OCI-LY7 (cell line): ENCODE measurements at regions not wholly inside any gene's neighbourhood (a gene's known extent, or its start where the extent isn't known, plus 50 kb on each side); places are given as distances from the start of the nearest gene placed in this dataset.
"Not testable (repeated sequence)": the region's sequence is repeated elsewhere in the genome, so short reads cannot be mapped to it uniquely, and the experiment has no call there.

Experiments used
- BruUV-seq: library from RNA; stranded (reverse); fragments of 400-500 nt; replicated peaks from 2 replicates; lab custom pipeline; 2021; lab: Mats Ljungman, UMichigan
- CTCF ChIA-PET: fragments of 300-600 bp; sonication (Branson Sonifier 250); formaldehyde crosslinking; loops from one replicate; lab custom pipeline; 2022; ENCODE audit warnings: antibody characterized with exemption; ENCODE audit not compliant: unreplicated experiment; lab: Charles Lee
- POLR2A ChIA-PET: fragments of 300-600 bp; sonication (Branson Sonifier 250); formaldehyde crosslinking; loops from one replicate; lab custom pipeline; 2022; ENCODE audit warnings: antibody characterized with exemption; lab: Charles Lee
- DNase-seq: peaks from one replicate; pipeline ENCODE4 v3.0.0-alpha.2; 2015; ENCODE audit warnings: low spot score
- H2AFZ ChIP-seq: fragments of 200-600 bp; sonication (generic), shearing (Covaris generic); 2 replicates; pipeline ENCODE4 v1.6.1; 2014; ENCODE audit warnings: mild to moderate bottlenecking, antibody characterized with exemption, low read length, moderate library complexity
- H3K27ac ChIP-seq: fragments of 200-600 bp; sonication (generic); 2 replicates; pipeline ENCODE4 v1.5.1; 2014; ENCODE audit warnings: mixed run types, low read depth, mild to moderate bottlenecking, moderate library complexity, low read length, inconsistent platforms; ENCODE audit not compliant: poor library complexity, severe bottlenecking
- H3K36me3 ChIP-seq: fragments of 200-600 bp; sonication (generic); 2 replicates; pipeline ENCODE4 v1.6.1; 2014; ENCODE audit warnings: mild to moderate bottlenecking, antibody characterized with exemption, low read length, moderate library complexity, mixed read lengths; ENCODE audit not compliant: insufficient read depth
- H3K4me1 ChIP-seq: fragments of 200-600 bp; sonication (generic); 2 replicates; pipeline ENCODE4 v1.5.1; 2014; ENCODE audit warnings: mild to moderate bottlenecking, low read length; ENCODE audit not compliant: insufficient read depth, poor library complexity, severe bottlenecking
- H3K4me2 ChIP-seq: fragments of 200-600 bp; sonication (generic); 2 replicates; pipeline ENCODE4 v1.6.1; 2014; ENCODE audit warnings: mild to moderate bottlenecking, low read length
- H3K4me3 ChIP-seq: fragments of 200-600 bp; sonication (generic); 2 replicates; pipeline ENCODE4 v1.5.1; 2014; ENCODE audit warnings: mild to moderate bottlenecking, low read depth, low read length; ENCODE audit not compliant: poor library complexity, severe bottlenecking
- H3K79me2 ChIP-seq: fragments of 200-600 bp; sonication (generic); 2 replicates; pipeline ENCODE4 v1.6.1; 2016; ENCODE audit warnings: low read depth, mild to moderate bottlenecking, low read length, moderate library complexity, mixed read lengths; ENCODE audit not compliant: insufficient read depth
- H3K9me2 ChIP-seq: fragments of 200-600 bp; sonication (generic); 2 replicates; pipeline ENCODE4 v1.6.1; 2016; ENCODE audit warnings: mild to moderate bottlenecking, low read length, mixed read lengths; ENCODE audit not compliant: insufficient read depth
- H3K9me3 ChIP-seq: fragments of 200-600 bp; sonication (generic); 2 replicates; pipeline ENCODE4 v1.6.1; 2014; ENCODE audit warnings: mild to moderate bottlenecking, mixed run types, low read length, mixed read lengths
- H4K20me1 ChIP-seq: fragments of 200-600 bp; sonication (generic); 2 replicates; pipeline ENCODE4 v1.6.1; 2014; ENCODE audit warnings: mild to moderate bottlenecking, antibody characterized with exemption, low read length, moderate library complexity, mixed read lengths; ENCODE audit not compliant: insufficient read depth
- CTCF ChIP-seq: fragments of 200-600 bp; sonication (generic); conservative IDR thresholded peaks from 2 replicates; pipeline ENCODE4 v1.5.1; 2014; ENCODE audit warnings: mild to moderate bottlenecking, antibody characterized with exemption, low read length, moderate library complexity, mixed read lengths
- EZH2phosphoT487 ChIP-seq: fragments of 200-600 bp; sonication (generic); IDR thresholded peaks from 2 replicates; pipeline ENCODE4 v1.6.1; 2018; ENCODE audit warnings: low read depth, borderline replicate concordance, mild to moderate bottlenecking, mixed run types, antibody characterized with exemption, low read length, moderate library complexity, mixed read lengths
- intact Hi-C: fragments of 100-400 bp; cut with micrococcal nuclease; formaldehyde crosslinking; loops from one replicate; pipeline ENCODE4 v1.10.0; 2022; ENCODE audit not compliant: unreplicated experiment

GRCh38 chr3:150235799-150236198 lies 172.3 kb upstream of the TSC22D2 start:
- Histone ChIP-seq H2AFZ (no peak overlapping the region), H3K4me2 (no peak overlapping the region), H3K9me3 (no peaks in the 10 kb centered on the region), H3K9me2 (no peaks in the 10 kb centered on the region), H3K36me3 (no peaks in the 10 kb centered on the region), H3K4me1 (no peaks in the 10 kb centered on the region), H3K27ac (no peak overlapping the region), H4K20me1 (no peaks in the 10 kb centered on the region), H3K79me2 (no peaks in the 10 kb centered on the region), H3K4me3 (no peak overlapping the region)
- no peak for TF ChIP-seq CTCF
- TF ChIP-seq EZH2phosphoT487 = no peak
- DNase-seq = no peak
- no TSS peak for BruUV-seq
- ChIA-PET CTCF (no interaction called here), POLR2A (no interaction called here)
- intact Hi-C loops = no loop called here

- H3K79me2 ChIP-seq = no peaks in the 10 kb centered on the region
- no peak for TF ChIP-seq CTCF
- no peak for TF ChIP-seq EZH2phosphoT487
- H3K4me3 ChIP-seq = no peak overlapping the region
- intact Hi-C loops = no loop called here
- no peak for DNase-seq
- H3K9me2 ChIP-seq = no peaks in the 10 kb centered on the region
- CTCF ChIA-PET = no interaction called here
- BruUV-seq = no TSS peak
- H2AFZ ChIP-seq = no peak overlapping the region
- H3K4me2 ChIP-seq = no peak overlapping the region
- POLR2A ChIA-PET = no interaction called here
- H3K4me1 ChIP-seq = no peaks in the 10 kb centered on the region
- no peaks in the 10 kb centered on the region for H3K9me3 ChIP-seq
- H4K20me1 ChIP-seq = no peaks in the 10 kb centered on the region
- no peaks in the 10 kb centered on the region for H3K36me3 ChIP-seq
- H3K27ac ChIP-seq = no peak overlapping the region
These were observed 175.1 kb upstream of the TSC22D2 start for GRCh38 chr3:150232992-150233451.

- Histone ChIP-seq H3K79me2 (no peaks in the 10 kb centered on the region), H3K27ac (no peak overlapping the region), H3K36me3 (no peaks in the 10 kb centered on the region), H2AFZ (no peak overlapping the region), H3K4me3 (no peak overlapping the region), H3K4me1 (no peaks in the 10 kb centered on the region), H3K9me3 (no peaks in the 10 kb centered on the region), H4K20me1 (no peaks in the 10 kb centered on the region), H3K4me2 (no peak overlapping the region), H3K9me2 (no peaks in the 10 kb centered on the region)
- ChIA-PET CTCF (no interaction called here), POLR2A (interaction anchor here (0.6 to 1.1 kb wide), 2 partner anchors 16 to 170 kb away, joined by 3 to 4 read pairs; no protein-coding TSS in a partner anchor)
- TF ChIP-seq EZH2phosphoT487 = no peak
- no peak for TF ChIP-seq CTCF
- no TSS peak for BruUV-seq
- intact Hi-C loops = no loop called here
- DNase-seq = no peak
These were observed 178.1 kb upstream of the TSC22D2 start for GRCh38 chr3:150230037-150230436.

- H3K4me3 ChIP-seq, H2AFZ ChIP-seq, H4K20me1 ChIP-seq, H3K36me3 ChIP-seq, BruUV-seq, H3K79me2 ChIP-seq, POLR2A ChIA-PET, H3K4me2 ChIP-seq, intact Hi-C loops, H3K9me3 ChIP-seq, H3K9me2 ChIP-seq, H3K27ac ChIP-seq, H3K4me1 ChIP-seq, DNase-seq: not testable (repeated sequence)
- CTCF ChIA-PET = interaction anchor here (0.6 kb wide), 1 partner anchor 277 kb away, joined by 3 read pairs; no protein-coding TSS in a partner anchor
These were observed 179.5 kb upstream of the TSC22D2 start for GRCh38 chr3:150228626-150229025.
